ENCODE measurements at regions not wholly inside any gene's neighbourhood (a gene's known extent, or its start where the extent isn't known, plus 50 kb on each side); places are given as distances from the start of the nearest gene placed in this dataset.

GRCh38 chr10:10901906-10902305 lies 115.8 kb upstream of the CELF2 start:
- Histone ChIP-seq H3K79me2 (ENCODE audit: control insufficient read depth, low read length) (no peaks in the 10 kb centered on the region), H3K27me3 (ENCODE audit: control insufficient read depth, low read length) (no peaks in the 10 kb centered on the region), H3K4me1 (ENCODE audit: control insufficient read depth, low read length) (no peaks in the 10 kb centered on the region), H3K9me2 (replicated peaks; ENCODE audit: control insufficient read depth, low read length) (no peaks in the 10 kb centered on the region), H3K27ac (ENCODE audit: low read depth, low read length) (no peak overlapping the region), H4K20me1 (ENCODE audit: control insufficient read depth, insufficient read depth, low read depth, low read length) (no peaks in the 10 kb centered on the region), H3K9me3 (ENCODE audit: control insufficient read depth, insufficient read depth, low read length) (peaks cover 4% of the 10 kb centered on the region; the same call in 1 of the 2 replicates), H3K4me3 (ENCODE audit: low read length) (no peak overlapping the region), H3F3A (ENCODE audit: control insufficient read depth, insufficient read depth) (no peaks in the 10 kb centered on the region), H3K36me3 (ENCODE audit: control insufficient read depth, low read length) (no peaks in the 10 kb centered on the region), H3K4me2 (ENCODE audit: low read length) (no peak overlapping the region)
- no peak for TF ChIP-seq EZH2phosphoT487 (IDR thresholded peaks at IDR 0.05; ENCODE audit: borderline replicate concordance, low read length)
- TF ChIP-seq CTCF (IDR thresholded peaks at IDR 0.05; ENCODE audit: low read depth, low read length, poor library complexity, severe bottlenecking): no peak

- Histone ChIP-seq H3K27me3 (ENCODE audit: control insufficient read depth, low read length) (no peaks in the 10 kb centered on the region), H3K27ac (ENCODE audit: low read depth, low read length) (no peak overlapping the region), H3K79me2 (ENCODE audit: control insufficient read depth, low read length) (no peaks in the 10 kb centered on the region), H4K20me1 (ENCODE audit: control insufficient read depth, insufficient read depth, low read depth, low read length) (no peaks in the 10 kb centered on the region), H3F3A (ENCODE audit: control insufficient read depth, insufficient read depth) (no peaks in the 10 kb centered on the region), H3K9me3 (ENCODE audit: control insufficient read depth, insufficient read depth, low read length) (peaks cover 4% of the 10 kb centered on the region; the same call in 1 of the 2 replicates), H3K4me1 (ENCODE audit: control insufficient read depth, low read length) (no peaks in the 10 kb centered on the region), H3K36me3 (ENCODE audit: control insufficient read depth, low read length) (no peaks in the 10 kb centered on the region), H3K9me2 (replicated peaks; ENCODE audit: control insufficient read depth, low read length) (no peaks in the 10 kb centered on the region), H3K4me3 (ENCODE audit: low read length) (no peak overlapping the region), H3K4me2 (ENCODE audit: low read length) (no peak overlapping the region)
- TF ChIP-seq CTCF (IDR thresholded peaks at IDR 0.05; ENCODE audit: low read depth, low read length, poor library complexity, severe bottlenecking) (no peak), EZH2phosphoT487 (IDR thresholded peaks at IDR 0.05; ENCODE audit: borderline replicate concordance, low read length) (no peak)
Observed at GRCh38 chr10:10902951-10903350, 114.7 kb upstream of the CELF2 start.

- Histone ChIP-seq H3K27me3 (ENCODE audit: control insufficient read depth, low read length) (no peaks in the 10 kb centered on the region), H3K4me2 (ENCODE audit: low read length) (no peak overlapping the region), H3K27ac (ENCODE audit: low read depth, low read length) (no peak overlapping the region), H3K36me3 (ENCODE audit: control insufficient read depth, low read length) (no peaks in the 10 kb centered on the region), H4K20me1 (ENCODE audit: control insufficient read depth, insufficient read depth, low read depth, low read length) (no peaks in the 10 kb centered on the region), H3K9me2 (replicated peaks; ENCODE audit: control insufficient read depth, low read length) (no peaks in the 10 kb centered on the region), H3K4me1 (ENCODE audit: control insufficient read depth, low read length) (no peaks in the 10 kb centered on the region), H3K79me2 (ENCODE audit: control insufficient read depth, low read length) (no peaks in the 10 kb centered on the region), H3K4me3 (ENCODE audit: low read length) (no peak overlapping the region), H3F3A (ENCODE audit: control insufficient read depth, insufficient read depth) (no peaks in the 10 kb centered on the region), H3K9me3 (ENCODE audit: control insufficient read depth, insufficient read depth, low read length) (peaks cover 4% of the 10 kb centered on the region; the same call in 1 of the 2 replicates)
- TF ChIP-seq CTCF (IDR thresholded peaks at IDR 0.05; ENCODE audit: low read depth, low read length, poor library complexity, severe bottlenecking) (no peak), EZH2phosphoT487 (IDR thresholded peaks at IDR 0.05; ENCODE audit: borderline replicate concordance, low read length) (no peak)
Observed at GRCh38 chr10:10903620-10904019, 114.1 kb upstream of the CELF2 start.

All from DOHH2 (cell line).